ENCODE measurements at regions not wholly inside any gene's neighbourhood (a gene's known extent, or its start where the extent isn't known, plus 50 kb on each side); places are given as distances from the start of the nearest gene placed in this dataset.

GRCh38 chr1:168989985-168990384, 116.5 kb upstream of the ATP1B1 start:
- no peak overlapping the region for H3K4me3 ChIP-seq (ENCODE audit: control insufficient read depth, low read depth, low read length)
- DNase-seq (ENCODE audit: low read depth) = no peak
- TF ChIP-seq, protein P1, sequence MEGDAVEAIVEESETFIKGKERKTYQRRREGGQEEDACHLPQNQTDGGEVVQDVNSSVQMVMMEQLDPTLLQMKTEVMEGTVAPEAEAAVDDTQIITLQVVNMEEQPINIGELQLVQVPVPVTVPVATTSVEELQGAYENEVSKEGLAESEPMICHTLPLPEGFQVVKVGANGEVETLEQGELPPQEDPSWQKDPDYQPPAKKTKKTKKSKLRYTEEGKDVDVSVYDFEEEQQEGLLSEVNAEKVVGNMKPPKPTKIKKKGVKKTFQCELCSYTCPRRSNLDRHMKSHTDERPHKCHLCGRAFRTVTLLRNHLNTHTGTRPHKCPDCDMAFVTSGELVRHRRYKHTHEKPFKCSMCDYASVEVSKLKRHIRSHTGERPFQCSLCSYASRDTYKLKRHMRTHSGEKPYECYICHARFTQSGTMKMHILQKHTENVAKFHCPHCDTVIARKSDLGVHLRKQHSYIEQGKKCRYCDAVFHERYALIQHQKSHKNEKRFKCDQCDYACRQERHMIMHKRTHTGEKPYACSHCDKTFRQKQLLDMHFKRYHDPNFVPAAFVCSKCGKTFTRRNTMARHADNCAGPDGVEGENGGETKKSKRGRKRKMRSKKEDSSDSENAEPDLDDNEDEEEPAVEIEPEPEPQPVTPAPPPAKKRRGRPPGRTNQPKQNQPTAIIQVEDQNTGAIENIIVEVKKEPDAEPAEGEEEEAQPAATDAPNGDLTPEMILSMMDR (conservative IDR thresholded peaks at IDR 0.05; ENCODE audit: control insufficient read depth, insufficient read depth, low read depth, low read length) = no peak

DNA sequence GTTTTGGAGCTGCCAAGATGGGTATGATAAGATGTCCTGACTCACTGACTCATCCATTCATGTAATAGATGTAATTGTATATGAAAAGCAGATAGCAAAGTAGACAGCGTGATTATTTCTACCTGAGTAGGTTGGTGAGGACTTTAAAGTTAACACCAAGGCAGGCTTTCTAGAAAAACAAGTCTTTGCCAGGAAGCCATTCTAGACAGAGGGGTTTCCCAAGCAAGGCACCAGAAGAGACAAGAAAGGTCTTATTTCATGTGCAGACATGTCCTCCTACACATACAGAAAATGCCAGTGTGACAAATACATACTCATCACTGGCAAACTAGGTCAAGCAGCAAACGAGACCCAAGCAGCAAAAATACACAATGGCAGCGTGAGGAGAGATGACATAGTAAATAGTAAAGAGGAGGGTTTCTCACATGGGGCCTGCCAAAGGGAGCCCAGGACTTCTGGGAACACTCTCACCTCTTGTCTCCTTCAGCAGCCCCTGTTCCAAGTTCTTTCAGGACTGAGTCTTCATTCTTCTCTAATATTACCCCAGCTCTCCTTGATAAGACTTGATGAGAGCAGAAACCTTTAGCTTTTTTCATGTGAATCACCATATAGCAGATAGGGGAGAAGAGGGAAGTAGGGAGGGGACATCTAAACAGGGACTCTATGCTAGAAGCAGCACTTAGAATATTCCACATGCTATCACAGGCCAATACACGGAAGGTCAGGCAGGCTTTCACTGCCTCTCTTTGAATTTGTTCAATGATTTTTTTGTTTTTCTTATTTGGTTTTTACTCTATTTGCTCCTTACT, 114.6 kb upstream of the ATP1B1 start:
- H3K4me3 ChIP-seq (ENCODE audit: control insufficient read depth, low read depth, low read length) = no peak overlapping the region
- TF ChIP-seq, protein P1 (conservative IDR thresholded peaks at IDR 0.05; ENCODE audit: control insufficient read depth, insufficient read depth, low read depth, low read length) = no peak
- no peak for DNase-seq (ENCODE audit: low read depth)

GRCh38 chr1:169001353-169001752, 105.1 kb upstream of the ATP1B1 start:
- TF ChIP-seq, protein P1 (conservative IDR thresholded peaks at IDR 0.05; ENCODE audit: control insufficient read depth, insufficient read depth, low read depth, low read length) = no peak
- H3K4me3 ChIP-seq (ENCODE audit: control insufficient read depth, low read depth, low read length) = no peak overlapping the region
- no peak for DNase-seq (ENCODE audit: low read depth)

DNA sequence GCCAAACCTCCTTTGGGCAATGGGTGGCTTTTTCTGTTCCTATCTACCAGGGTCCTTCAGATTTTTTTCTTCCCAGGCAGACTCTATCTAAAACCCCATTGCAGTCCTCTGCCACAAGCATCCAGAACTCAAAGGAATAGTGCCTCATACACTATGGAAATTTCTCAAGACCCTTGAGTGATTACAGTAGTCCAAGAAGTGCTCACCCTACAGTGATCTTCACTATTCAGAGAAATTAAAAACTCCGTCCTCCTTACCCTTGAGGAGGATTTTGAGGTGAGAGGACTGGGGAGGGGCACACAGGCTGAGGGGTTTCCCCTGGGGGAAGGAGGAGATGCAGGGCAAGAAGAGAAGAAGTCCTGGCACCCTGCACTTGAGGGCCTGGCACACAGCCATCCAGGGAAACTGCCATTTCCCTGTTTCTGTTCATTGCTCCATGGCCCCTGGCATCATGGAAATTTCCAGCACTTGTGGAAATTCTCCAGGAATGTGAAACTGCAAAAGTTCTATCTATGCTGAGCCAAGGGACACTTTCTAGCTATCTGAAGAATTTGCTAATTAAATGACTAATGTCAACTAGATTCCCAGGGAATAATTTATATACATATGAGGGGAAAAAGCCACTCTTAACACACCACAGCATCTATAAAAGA, 102.5 kb upstream of the ATP1B1 start:
- DNase-seq (ENCODE audit: low read depth) = no peak
- H3K4me3 ChIP-seq (ENCODE audit: control insufficient read depth, low read depth, low read length) = no peak overlapping the region
- TF ChIP-seq, protein P1 (conservative IDR thresholded peaks at IDR 0.05; ENCODE audit: control insufficient read depth, insufficient read depth, low read depth, low read length) = no peak

DNA sequence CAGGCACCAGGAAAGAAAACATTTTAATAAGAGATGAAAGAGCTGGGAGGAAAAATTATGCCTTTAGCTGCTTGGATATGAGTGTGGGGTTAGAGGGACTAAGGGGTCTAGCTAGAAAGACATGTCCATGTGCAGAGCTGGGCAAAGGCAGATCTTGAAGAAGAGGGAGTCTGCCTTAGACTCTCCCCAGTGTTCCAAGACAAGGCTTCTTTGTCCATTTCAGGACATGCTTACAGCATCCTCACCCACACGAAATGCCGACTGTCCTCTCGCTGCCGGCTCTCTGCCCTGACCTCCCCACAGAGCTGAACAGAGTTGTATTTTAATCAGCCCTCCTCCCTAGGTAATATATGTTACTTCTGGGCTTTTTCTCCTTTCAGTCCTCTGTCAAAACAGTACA, 100.7 kb upstream of the ATP1B1 start:
- DNase-seq (ENCODE audit: low read depth) = no peak
- TF ChIP-seq, protein P1 (conservative IDR thresholded peaks at IDR 0.05; ENCODE audit: control insufficient read depth, insufficient read depth, low read depth, low read length) = no peak
- H3K4me3 ChIP-seq (ENCODE audit: control insufficient read depth, low read depth, low read length) = no peak overlapping the region

DNA sequence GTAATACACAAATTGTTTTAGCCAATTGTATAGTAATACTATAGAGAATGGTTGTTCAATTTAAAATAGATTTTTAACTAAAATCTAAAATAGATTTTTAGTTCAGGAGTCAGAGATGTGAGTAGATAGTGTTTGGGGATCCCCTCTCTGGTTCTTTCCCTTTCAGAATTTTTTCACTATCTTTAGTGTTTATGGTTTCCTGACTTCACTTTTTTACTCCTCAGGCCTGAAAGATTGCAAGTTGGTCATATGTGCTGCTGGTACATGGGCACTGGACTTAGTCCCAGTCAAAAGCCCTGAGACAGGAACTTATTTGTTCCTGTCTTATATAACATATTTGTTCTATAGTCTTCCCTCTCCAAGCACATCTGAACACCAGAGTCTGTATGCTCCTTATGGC, 96.8 kb upstream of the ATP1B1 start:
- TF ChIP-seq, protein P1 (conservative IDR thresholded peaks at IDR 0.05; ENCODE audit: control insufficient read depth, insufficient read depth, low read depth, low read length) = no peak
- DNase-seq (ENCODE audit: low read depth) = no peak
- H3K4me3 ChIP-seq (ENCODE audit: control insufficient read depth, low read depth, low read length) = no peak overlapping the region
